Fibroblast of lung (primary cell): ENCODE measurements at regions not wholly inside any gene's neighbourhood (a gene's known extent, or its start where the extent isn't known, plus 50 kb on each side); places are given as distances from the start of the nearest gene placed in this dataset.

ENCODE experiments used
- DNase-seq, 2 donors: peaks; one replicate each; pipeline versions ENCODE4 v3.0.0 to v3.0.0-alpha.2; 2010; ENCODE audit warnings: low read depth in 2 of 2
- H2AFZ ChIP-seq: 2 replicates; pipeline ENCODE4 v1.5.1; 2012; ENCODE audit warnings: low read length, control low read depth, inconsistent platforms
- H3K27ac ChIP-seq: 2 replicates; pipeline ENCODE4 v1.5.1; 2011; ENCODE audit warnings: low read length, control low read depth; ENCODE audit not compliant: insufficient read depth
- H3K27me3 ChIP-seq: 2 replicates; pipeline ENCODE4 v1.5.1; 2011; ENCODE audit warnings: mild to moderate bottlenecking, low read length; ENCODE audit not compliant: control insufficient read depth, insufficient read depth
- H3K36me3 ChIP-seq: 2 replicates; pipeline ENCODE4 v1.5.1; 2011; ENCODE audit warnings: low read length; ENCODE audit not compliant: control insufficient read depth, insufficient read depth
- H3K4me1 ChIP-seq: 2 replicates; pipeline ENCODE4 v1.5.1; 2011; ENCODE audit warnings: low read length; ENCODE audit not compliant: control insufficient read depth, insufficient read depth; ENCODE audit errors: extremely low read depth
- H3K4me2 ChIP-seq: 2 replicates; pipeline ENCODE4 v1.5.1; 2011; ENCODE audit warnings: low read length, control low read depth; ENCODE audit not compliant: insufficient read depth; ENCODE audit errors: extremely low read depth
- H3K4me3 ChIP-seq, 4 experiments: fragments of 200-600 bp in 1 of 4; sonication (generic) in 1 of 4; replicated peaks in 1 of 4; 2 replicates each; pipeline ENCODE4 v1.5.1; 2011 to 2016; ENCODE audit warnings: low read length in 4 of 4, low read depth in 3 of 4, mild to moderate bottlenecking in 3 of 4, control low read depth in 2 of 4, inconsistent platforms in 1 of 4, mixed read lengths in 1 of 4; ENCODE audit not compliant: insufficient read depth in 1 of 4; ENCODE audit errors: control extremely low read depth in 1 of 4
- H3K79me2 ChIP-seq: 2 replicates; pipeline ENCODE4 v1.5.1; 2012; ENCODE audit warnings: mild to moderate bottlenecking, low read length, inconsistent platforms; ENCODE audit not compliant: control insufficient read depth, insufficient read depth
- H3K9ac ChIP-seq: 2 replicates; pipeline ENCODE4 v1.5.1; 2011; ENCODE audit warnings: mild to moderate bottlenecking, low read length, control low read depth; ENCODE audit not compliant: insufficient read depth
- H3K9me3 ChIP-seq: 2 replicates; pipeline ENCODE4 v1.5.1; 2012; ENCODE audit warnings: low read depth, low read length; ENCODE audit not compliant: control insufficient read depth, insufficient read depth
- H4K20me1 ChIP-seq: 2 replicates; pipeline ENCODE4 v1.5.1; 2011; ENCODE audit warnings: low read length; ENCODE audit not compliant: control insufficient read depth, insufficient read depth; ENCODE audit errors: extremely low read depth
- CTCF ChIP-seq, 2 donors: IDR thresholded peaks in 1 of 2; conservative IDR thresholded peaks in 1 of 2; 1 replicate in 1 of 2; 2 replicates in 1 of 2; pipeline ENCODE4 v1.5.1; 2011 to 2012; ENCODE audit warnings: low read length in 2 of 2, control low read depth in 1 of 2, inconsistent platforms in 1 of 2, low read depth in 1 of 2, mild to moderate bottlenecking in 1 of 2
- EZH2 ChIP-seq: IDR thresholded peaks from 2 replicates; pipeline ENCODE4 v1.5.1; 2012; ENCODE audit warnings: low read length, control low read depth, mild to moderate bottlenecking; ENCODE audit errors: missing control alignments

- no peaks in the 10 kb centered on the region for H4K20me1 ChIP-seq
- H3K27me3 ChIP-seq = no peaks in the 10 kb centered on the region
- no peak overlapping the region for H3K4me2 ChIP-seq
- no peaks in the 10 kb centered on the region for H3K4me1 ChIP-seq
- H3K36me3 ChIP-seq = no peaks in the 10 kb centered on the region
- DNase-seq = no peak
- TF ChIP-seq EZH2 (no peak), CTCF (conservative IDR thresholded peaks at IDR 0.05 in 1 of 2, IDR thresholded peaks at IDR 0.05 in 1 of 2; ENCODE audit: low read depth in 1 of 2, low read length in 2 of 2) (no peak)
- no peak overlapping the region for H3K4me3 ChIP-seq
- no peaks in the 10 kb centered on the region for H3K9me3 ChIP-seq
- H3K9ac ChIP-seq = no peak overlapping the region
- no peak overlapping the region for H2AFZ ChIP-seq
- H3K79me2 ChIP-seq = no peaks in the 10 kb centered on the region
- no peak overlapping the region for H3K27ac ChIP-seq
Observed at GRCh38 chr4:177079327-177079726, 230.3 kb upstream of the NEIL3 start.

GRCh38 chr4:177080388-177080787 lies 229.3 kb upstream of the NEIL3 start:
- no peak overlapping the region for H3K4me3 ChIP-seq
- no peak overlapping the region for H2AFZ ChIP-seq
- no peaks in the 10 kb centered on the region for H3K36me3 ChIP-seq
- H3K4me2 ChIP-seq = no peak overlapping the region
- no peak for DNase-seq
- no peaks in the 10 kb centered on the region for H3K9me3 ChIP-seq
- H3K4me1 ChIP-seq = no peaks in the 10 kb centered on the region
- no peaks in the 10 kb centered on the region for H3K79me2 ChIP-seq
- H3K27me3 ChIP-seq = no peaks in the 10 kb centered on the region
- no peak overlapping the region for H3K9ac ChIP-seq
- TF ChIP-seq CTCF (conservative IDR thresholded peaks at IDR 0.05 in 1 of 2, IDR thresholded peaks at IDR 0.05 in 1 of 2; ENCODE audit: low read depth in 1 of 2, low read length in 2 of 2) (no peak), EZH2 (no peak)
- no peak overlapping the region for H3K27ac ChIP-seq
- H4K20me1 ChIP-seq = no peaks in the 10 kb centered on the region

GRCh38 chr4:177087060-177087459 lies 222.6 kb upstream of the NEIL3 start:
- no peaks in the 10 kb centered on the region for H3K27me3 ChIP-seq
- no peak overlapping the region for H3K4me3 ChIP-seq
- H3K79me2 ChIP-seq = no peaks in the 10 kb centered on the region
- no peak for TF ChIP-seq CTCF (conservative IDR thresholded peaks at IDR 0.05 in 1 of 2, IDR thresholded peaks at IDR 0.05 in 1 of 2; ENCODE audit: low read depth in 1 of 2, low read length in 2 of 2)
- no peak for TF ChIP-seq EZH2
- H3K9ac ChIP-seq = no peak overlapping the region
- H3K9me3 ChIP-seq = no peaks in the 10 kb centered on the region
- no peaks in the 10 kb centered on the region for H4K20me1 ChIP-seq
- H3K4me2 ChIP-seq = no peak overlapping the region
- no peaks in the 10 kb centered on the region for H3K36me3 ChIP-seq
- no peaks in the 10 kb centered on the region for H3K4me1 ChIP-seq
- DNase-seq = no peak
- no peak overlapping the region for H2AFZ ChIP-seq
- no peak overlapping the region for H3K27ac ChIP-seq
